ENCODE measurements at regions not wholly inside any gene's neighbourhood (a gene's known extent, or its start where the extent isn't known, plus 50 kb on each side); places are given as distances from the start of the nearest gene placed in this dataset.

- TF ChIP-seq, protein P1, sequence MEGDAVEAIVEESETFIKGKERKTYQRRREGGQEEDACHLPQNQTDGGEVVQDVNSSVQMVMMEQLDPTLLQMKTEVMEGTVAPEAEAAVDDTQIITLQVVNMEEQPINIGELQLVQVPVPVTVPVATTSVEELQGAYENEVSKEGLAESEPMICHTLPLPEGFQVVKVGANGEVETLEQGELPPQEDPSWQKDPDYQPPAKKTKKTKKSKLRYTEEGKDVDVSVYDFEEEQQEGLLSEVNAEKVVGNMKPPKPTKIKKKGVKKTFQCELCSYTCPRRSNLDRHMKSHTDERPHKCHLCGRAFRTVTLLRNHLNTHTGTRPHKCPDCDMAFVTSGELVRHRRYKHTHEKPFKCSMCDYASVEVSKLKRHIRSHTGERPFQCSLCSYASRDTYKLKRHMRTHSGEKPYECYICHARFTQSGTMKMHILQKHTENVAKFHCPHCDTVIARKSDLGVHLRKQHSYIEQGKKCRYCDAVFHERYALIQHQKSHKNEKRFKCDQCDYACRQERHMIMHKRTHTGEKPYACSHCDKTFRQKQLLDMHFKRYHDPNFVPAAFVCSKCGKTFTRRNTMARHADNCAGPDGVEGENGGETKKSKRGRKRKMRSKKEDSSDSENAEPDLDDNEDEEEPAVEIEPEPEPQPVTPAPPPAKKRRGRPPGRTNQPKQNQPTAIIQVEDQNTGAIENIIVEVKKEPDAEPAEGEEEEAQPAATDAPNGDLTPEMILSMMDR (IDR thresholded peaks at IDR 0.05) = no peak
- TF ChIP-seq POLR2A (IDR thresholded peaks at IDR 0.05) = no peak
Observed at GRCh38 chr4:178288462-178288861, 846.2 kb upstream of the AGA start.
